ENCODE measurements at regions not wholly inside any gene's neighbourhood (a gene's known extent, or its start where the extent isn't known, plus 50 kb on each side); places are given as distances from the start of the nearest gene placed in this dataset.

DNA sequence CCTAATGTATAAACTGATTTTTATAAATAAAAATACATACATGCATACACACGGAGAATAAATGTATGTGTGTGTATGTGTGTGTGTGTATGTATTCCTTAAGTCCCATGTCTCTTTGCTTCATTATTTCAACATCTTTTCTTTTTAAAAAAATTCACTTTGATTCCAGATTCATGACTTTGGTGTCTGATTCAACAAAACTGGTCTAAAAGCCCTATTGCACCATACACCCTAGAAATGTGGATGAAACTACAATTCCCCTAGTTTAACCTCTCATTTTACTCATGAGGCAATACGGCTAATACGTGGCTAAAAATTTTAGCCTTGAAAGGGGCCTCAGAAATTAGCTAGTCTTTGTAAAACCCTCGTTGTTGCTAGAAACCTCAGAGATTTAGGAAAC, 228.1 kb downstream of the ADAMTS9 start:
- TF ChIP-seq POLR2A (IDR thresholded peaks at IDR 0.05) = no peak
- TF ChIP-seq, protein P1, sequence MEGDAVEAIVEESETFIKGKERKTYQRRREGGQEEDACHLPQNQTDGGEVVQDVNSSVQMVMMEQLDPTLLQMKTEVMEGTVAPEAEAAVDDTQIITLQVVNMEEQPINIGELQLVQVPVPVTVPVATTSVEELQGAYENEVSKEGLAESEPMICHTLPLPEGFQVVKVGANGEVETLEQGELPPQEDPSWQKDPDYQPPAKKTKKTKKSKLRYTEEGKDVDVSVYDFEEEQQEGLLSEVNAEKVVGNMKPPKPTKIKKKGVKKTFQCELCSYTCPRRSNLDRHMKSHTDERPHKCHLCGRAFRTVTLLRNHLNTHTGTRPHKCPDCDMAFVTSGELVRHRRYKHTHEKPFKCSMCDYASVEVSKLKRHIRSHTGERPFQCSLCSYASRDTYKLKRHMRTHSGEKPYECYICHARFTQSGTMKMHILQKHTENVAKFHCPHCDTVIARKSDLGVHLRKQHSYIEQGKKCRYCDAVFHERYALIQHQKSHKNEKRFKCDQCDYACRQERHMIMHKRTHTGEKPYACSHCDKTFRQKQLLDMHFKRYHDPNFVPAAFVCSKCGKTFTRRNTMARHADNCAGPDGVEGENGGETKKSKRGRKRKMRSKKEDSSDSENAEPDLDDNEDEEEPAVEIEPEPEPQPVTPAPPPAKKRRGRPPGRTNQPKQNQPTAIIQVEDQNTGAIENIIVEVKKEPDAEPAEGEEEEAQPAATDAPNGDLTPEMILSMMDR (IDR thresholded peaks at IDR 0.05) = no peak
